ENCODE measurements at regions not wholly inside any gene's neighbourhood (a gene's known extent, or its start where the extent isn't known, plus 50 kb on each side); places are given as distances from the start of the nearest gene placed in this dataset.

GRCh38 chr18:55152801-55153200 lies 193.5 kb upstream of the CCDC68 start:
- Histone ChIP-seq H3K36me3 (no peaks in the 10 kb centered on the region), H3K27me3 (no peaks in the 10 kb centered on the region), H3K4me1 (no peaks in the 10 kb centered on the region), H3K4me3 (ENCODE audit: low read depth, low read length) (no peak overlapping the region), H3K9me3 (no peaks in the 10 kb centered on the region)
- no peak for DNase-seq
- no peak for TF ChIP-seq CTCF (IDR thresholded peaks at IDR 0.05; ENCODE audit: low read depth, low read length)

- Histone ChIP-seq H3K4me1 (no peaks in the 10 kb centered on the region), H3K4me3 (ENCODE audit: low read depth, low read length) (no peak overlapping the region), H3K27me3 (no peaks in the 10 kb centered on the region), H3K36me3 (no peaks in the 10 kb centered on the region), H3K9me3 (no peaks in the 10 kb centered on the region)
- no peak for TF ChIP-seq CTCF (IDR thresholded peaks at IDR 0.05; ENCODE audit: low read depth, low read length)
- DNase-seq = no peak
Measured at GRCh38 chr18:55149994-55150393, 190.7 kb upstream of the CCDC68 start.

GRCh38 chr18:55147791-55148190 lies 188.5 kb upstream of the CCDC68 start:
- Histone ChIP-seq H3K4me3 (ENCODE audit: low read depth, low read length) (no peak overlapping the region), H3K36me3 (no peaks in the 10 kb centered on the region), H3K4me1 (no peaks in the 10 kb centered on the region), H3K9me3 (no peaks in the 10 kb centered on the region), H3K27me3 (no peaks in the 10 kb centered on the region)
- TF ChIP-seq CTCF (IDR thresholded peaks at IDR 0.05; ENCODE audit: low read depth, low read length) = no peak
- DNase-seq = no peak

GRCh38 chr18:55144193-55144930 lies 185.1 kb upstream of the CCDC68 start:
- no peaks in the 10 kb centered on the region for H3K4me1 ChIP-seq
- no peak for DNase-seq
- no peaks in the 10 kb centered on the region for H3K9me3 ChIP-seq
- H3K4me3 ChIP-seq (ENCODE audit: low read depth, low read length) = no peak overlapping the region
- no peak for TF ChIP-seq CTCF (IDR thresholded peaks at IDR 0.05; ENCODE audit: low read depth, low read length)
- no peaks in the 10 kb centered on the region for H3K27me3 ChIP-seq
- H3K36me3 ChIP-seq = no peaks in the 10 kb centered on the region

GRCh38 chr18:55142410-55142809 lies 183.1 kb upstream of the CCDC68 start:
- Histone ChIP-seq H3K4me3 (ENCODE audit: low read depth, low read length) (no peak overlapping the region), H3K9me3 (no peaks in the 10 kb centered on the region), H3K36me3 (no peaks in the 10 kb centered on the region), H3K27me3 (no peaks in the 10 kb centered on the region), H3K4me1 (no peaks in the 10 kb centered on the region)
- DNase-seq = no peak
- TF ChIP-seq CTCF (IDR thresholded peaks at IDR 0.05; ENCODE audit: low read depth, low read length) = no peak

GRCh38 chr18:55141318-55141717 lies 182.1 kb upstream of the CCDC68 start:
- DNase-seq = no peak

More at GRCh38 chr18:55141318-55141717, 182.1 kb upstream of the CCDC68 start:
- H3K9me3 ChIP-seq = no peaks in the 10 kb centered on the region
- no peak for TF ChIP-seq CTCF (IDR thresholded peaks at IDR 0.05; ENCODE audit: low read depth, low read length)
- H3K4me1 ChIP-seq = no peaks in the 10 kb centered on the region
- H3K36me3 ChIP-seq = no peaks in the 10 kb centered on the region
- no peaks in the 10 kb centered on the region for H3K27me3 ChIP-seq
- no peak overlapping the region for H3K4me3 ChIP-seq (ENCODE audit: low read depth, low read length)
